ENCODE measurements at regions not wholly inside any gene's neighbourhood (a gene's known extent, or its start where the extent isn't known, plus 50 kb on each side); places are given as distances from the start of the nearest gene placed in this dataset.

GRCh38 chr3:94544131-94544789 is 481.4 kb downstream of the NSUN3 start:
- no peak for DNase-seq
- intact Hi-C loops (cut with DNase I) = no loop called here
- no peaks in the 10 kb centered on the region for H3K4me1 ChIP-seq (replicated peaks in 1 of 2)
- 78 to 87% (median 83%) methylated on average over 2 of the region's 2 CpGs for WGBS, 4 donors
- H3K27me3 ChIP-seq = no peaks in the 10 kb centered on the region
- TF ChIP-seq CTCF (IDR thresholded peaks at IDR 0.05) = no peak
- TF ChIP-seq POLR2A (IDR thresholded peaks at IDR 0.05) = no peak
- no peak overlapping the region for H3K27ac ChIP-seq
- no peaks in the 10 kb centered on the region for H3K36me3 ChIP-seq (replicated peaks in 1 of 2)
- H3K4me3 ChIP-seq = no peak overlapping the region
- H3K9me3 ChIP-seq (replicated peaks in 1 of 3) = peaks cover 0 to 4% (median 0%) of the 10 kb centered on the region in 3 donors

DNA sequence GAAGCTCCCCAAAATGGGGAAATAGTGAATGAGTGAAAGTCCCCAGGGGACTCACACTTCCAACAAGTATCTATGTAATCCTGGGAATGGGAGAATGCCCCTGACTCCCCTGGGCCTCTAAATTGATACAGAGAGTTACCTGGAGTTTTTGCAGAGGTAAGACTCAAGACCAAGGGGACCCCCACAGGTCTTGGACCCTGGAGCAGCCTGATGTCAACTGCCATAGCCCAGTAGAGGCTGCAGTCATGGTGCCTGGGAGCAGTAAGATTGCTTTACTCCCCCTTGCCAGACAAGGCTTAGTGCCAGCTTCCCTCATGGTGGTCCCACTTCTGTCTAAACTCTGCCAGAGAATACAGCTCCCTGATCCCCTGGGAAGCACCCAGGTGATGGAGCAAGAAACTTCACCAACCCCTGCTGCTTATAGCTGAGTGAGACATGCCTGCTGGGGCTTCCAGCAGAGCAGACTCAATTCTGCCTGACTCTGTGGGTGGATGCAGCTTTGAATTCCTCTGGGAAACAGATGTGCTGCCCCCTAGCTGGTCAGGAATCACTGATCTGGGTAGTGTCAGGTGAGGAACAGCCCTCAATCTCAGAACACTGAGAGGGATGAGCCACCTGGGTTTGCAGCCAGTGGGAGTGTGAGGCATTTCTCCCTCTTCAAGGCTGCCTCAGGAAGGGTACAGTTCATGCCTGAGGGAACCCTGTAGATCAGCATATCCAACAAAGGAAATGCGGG is 485.9 kb downstream of the NSUN3 start:
- no peaks in the 10 kb centered on the region for H3K4me1 ChIP-seq (replicated peaks in 1 of 2)
- no peak overlapping the region for H3K27ac ChIP-seq
- no peak for DNase-seq
- peaks cover 0 to 4% (median 0%) of the 10 kb centered on the region in 3 donors for H3K9me3 ChIP-seq (replicated peaks in 1 of 3)
- no peaks in the 10 kb centered on the region for H3K27me3 ChIP-seq
- TF ChIP-seq POLR2A (IDR thresholded peaks at IDR 0.05) = no peak
- no peak for TF ChIP-seq CTCF (IDR thresholded peaks at IDR 0.05)
- no peak overlapping the region for H3K4me3 ChIP-seq
- intact Hi-C loops (cut with DNase I) = no loop called here
- WGBS, 4 donors = 0 to 43% (median 24%) methylated on average over 1 of the region's 1 CpG
- no peaks in the 10 kb centered on the region for H3K36me3 ChIP-seq (replicated peaks in 1 of 2)

GRCh38 chr3:94561094-94561493 is 498.2 kb downstream of the NSUN3 start:
- 39 to 67% (median 50%) methylated on average over 3 of the region's 3 CpGs for WGBS, 4 donors
- Histone ChIP-seq H3K27me3 (no peaks in the 10 kb centered on the region), H3K36me3 (replicated peaks in 1 of 2) (no peaks in the 10 kb centered on the region), H3K9me3 (replicated peaks in 1 of 3) (no peaks in the 10 kb centered on the region), H3K4me3 (no peak overlapping the region), H3K27ac (no peak overlapping the region), H3K4me1 (replicated peaks in 1 of 2) (no peaks in the 10 kb centered on the region)
- TF ChIP-seq CTCF (IDR thresholded peaks at IDR 0.05) = no peak
- no peak for TF ChIP-seq POLR2A (IDR thresholded peaks at IDR 0.05)
- intact Hi-C loops (cut with DNase I) = no loop called here
- no peak for DNase-seq

DNA sequence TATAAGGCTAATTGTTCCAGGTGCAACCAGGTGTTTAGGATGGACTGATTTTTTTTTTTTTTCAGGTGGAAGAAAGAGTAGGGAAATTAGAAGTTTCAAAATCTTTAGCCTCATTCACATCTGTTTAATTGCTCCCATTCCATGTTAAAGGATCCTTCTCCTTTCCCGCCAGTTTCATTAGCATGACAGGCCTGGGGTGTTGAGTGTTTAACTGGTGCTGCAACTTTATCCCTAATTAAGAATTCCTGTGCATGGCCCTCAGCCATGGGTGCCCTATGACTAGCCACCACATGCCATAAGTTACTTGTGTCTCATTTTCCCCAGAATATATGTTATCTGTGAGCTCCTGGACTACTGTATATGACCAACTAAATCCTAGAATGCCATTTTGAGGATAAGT is 501.4 kb downstream of the NSUN3 start:
- H3K9me3 ChIP-seq (replicated peaks in 1 of 3) = no peaks in the 10 kb centered on the region
- intact Hi-C loops (cut with DNase I) = no loop called here
- WGBS, 4 donors = 76 to 93% (median 89%) methylated on average over 1 of the region's 1 CpG
- no peaks in the 10 kb centered on the region for H3K4me1 ChIP-seq (replicated peaks in 1 of 2)
- H3K27me3 ChIP-seq = no peaks in the 10 kb centered on the region
- no peak overlapping the region for H3K27ac ChIP-seq
- no peak overlapping the region for H3K4me3 ChIP-seq
- no peaks in the 10 kb centered on the region for H3K36me3 ChIP-seq (replicated peaks in 1 of 2)
- TF ChIP-seq POLR2A (IDR thresholded peaks at IDR 0.05) = no peak
- TF ChIP-seq CTCF (IDR thresholded peaks at IDR 0.05) = no peak
- no peak for DNase-seq
